ENCODE measurements at regions not wholly inside any gene's neighbourhood (a gene's known extent, or its start where the extent isn't known, plus 50 kb on each side); places are given as distances from the start of the nearest gene placed in this dataset.

DNA sequence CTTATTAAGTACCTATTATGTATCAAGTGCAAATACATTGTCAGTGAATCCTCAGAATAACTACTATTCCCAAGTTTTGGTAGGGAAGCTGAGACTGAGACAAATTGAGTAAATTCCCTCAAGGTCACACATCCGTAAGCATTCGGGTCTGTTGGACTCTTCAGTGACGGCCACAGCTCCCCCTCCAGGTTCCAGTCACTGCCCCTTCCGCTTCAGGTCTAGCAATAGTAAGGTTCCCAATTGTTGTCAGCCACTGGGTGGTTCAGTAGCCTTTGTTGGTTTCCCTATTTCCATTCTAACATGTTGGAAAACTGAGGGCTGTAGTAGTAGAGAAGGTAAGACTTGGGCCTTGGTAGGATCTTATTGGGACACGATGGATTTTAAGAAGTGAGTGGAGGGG, 54.9 kb upstream of the TNRC6B start:
- Mint-ChIP-seq H3K36me3 (ENCODE audit: insufficient read depth) (peaks cover 29% of the 10 kb centered on the region), H3K4me3 (no peak overlapping the region), H3K9me3 (no peaks in the 10 kb centered on the region), H3K27me3 (ENCODE audit: low read depth) (no peaks in the 10 kb centered on the region), H3K4me1 (ENCODE audit: low read depth) (peaks cover 24% of the 10 kb centered on the region)
- ATAC-seq = no peak
- DNase-seq = no peak

DNA sequence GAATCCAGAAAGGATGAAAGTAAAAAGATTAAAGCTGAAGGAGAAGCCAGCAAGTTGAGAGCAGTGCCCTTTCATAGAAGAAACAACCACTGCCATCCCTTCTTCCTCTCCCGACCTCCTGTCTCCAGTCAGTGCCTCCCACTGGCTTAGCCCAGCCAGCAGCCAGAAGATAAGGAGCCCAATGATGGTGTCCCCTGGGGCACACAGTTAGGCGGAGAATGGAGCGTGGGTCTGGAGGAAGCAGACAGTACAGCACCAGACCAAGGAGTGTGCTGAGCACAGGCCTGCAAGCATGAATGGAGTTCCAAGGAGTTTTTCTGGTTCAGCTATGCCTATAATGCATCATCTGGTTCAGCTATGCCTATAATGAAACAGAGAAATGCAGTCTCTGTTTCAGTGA, 54.3 kb upstream of the TNRC6B start:
- Mint-ChIP-seq H3K36me3 (ENCODE audit: insufficient read depth) (peaks cover 30% of the 10 kb centered on the region), H3K9me3 (no peaks in the 10 kb centered on the region), H3K4me3 (no peak overlapping the region), H3K4me1 (ENCODE audit: low read depth) (peaks cover 21% of the 10 kb centered on the region), H3K27me3 (ENCODE audit: low read depth) (no peaks in the 10 kb centered on the region)
- ATAC-seq = no peak
- DNase-seq = no peak

Data from activated T-cell treated with anti-CD3 and anti-CD28 coated beads, Interleukin-2, amount 50 U/mL, for 4 hours (primary cell).